ENCODE measurements at regions not wholly inside any gene's neighbourhood (a gene's known extent, or its start where the extent isn't known, plus 50 kb on each side); places are given as distances from the start of the nearest gene placed in this dataset.

DNA sequence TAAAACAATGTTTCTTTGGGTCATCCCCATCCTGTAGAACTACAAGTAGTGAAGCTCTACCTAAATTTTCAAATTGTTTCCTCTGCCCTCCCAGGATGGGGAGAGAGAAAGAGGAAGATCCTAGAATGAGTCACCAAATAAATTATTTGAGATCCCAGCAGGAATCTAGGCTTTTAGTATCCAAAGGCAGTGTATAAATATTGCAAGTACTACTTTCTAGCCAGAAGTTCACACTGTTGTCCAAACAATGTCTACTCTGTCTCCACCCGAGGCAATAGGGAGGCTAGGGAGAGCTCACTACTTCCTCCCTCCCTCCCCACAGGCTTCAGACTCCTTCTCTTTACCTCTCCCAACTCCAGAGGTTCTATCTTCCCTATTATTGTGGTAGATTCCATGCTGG lies 362.8 kb downstream of the MRPS30 start:
- TF ChIP-seq, protein P1, sequence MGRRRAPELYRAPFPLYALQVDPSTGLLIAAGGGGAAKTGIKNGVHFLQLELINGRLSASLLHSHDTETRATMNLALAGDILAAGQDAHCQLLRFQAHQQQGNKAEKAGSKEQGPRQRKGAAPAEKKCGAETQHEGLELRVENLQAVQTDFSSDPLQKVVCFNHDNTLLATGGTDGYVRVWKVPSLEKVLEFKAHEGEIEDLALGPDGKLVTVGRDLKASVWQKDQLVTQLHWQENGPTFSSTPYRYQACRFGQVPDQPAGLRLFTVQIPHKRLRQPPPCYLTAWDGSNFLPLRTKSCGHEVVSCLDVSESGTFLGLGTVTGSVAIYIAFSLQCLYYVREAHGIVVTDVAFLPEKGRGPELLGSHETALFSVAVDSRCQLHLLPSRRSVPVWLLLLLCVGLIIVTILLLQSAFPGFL (CRISPR knock-in tag; IDR thresholded peaks at IDR 0.05; ENCODE audit: borderline replicate concordance): no peak
- TF ChIP-seq EMX1 (CRISPR knock-in tag; IDR thresholded peaks at IDR 0.05) (no peak), CTCF (IDR thresholded peaks at IDR 0.05) (no peak), FOXK1 (CRISPR knock-in tag; IDR thresholded peaks at IDR 0.05) (no peak), MYBL2 (CRISPR knock-in tag; IDR thresholded peaks at IDR 0.05) (no peak), TCF7 (CRISPR knock-in tag; IDR thresholded peaks at IDR 0.05; ENCODE audit: low read depth) (no peak), ATF3 (CRISPR knock-in tag; conservative IDR thresholded peaks at IDR 0.05) (no peak), USF1 (CRISPR knock-in tag; IDR thresholded peaks at IDR 0.05) (no peak), JUN (CRISPR knock-in tag; IDR thresholded peaks at IDR 0.05) (no peak), FOXP1 (CRISPR knock-in tag; IDR thresholded peaks at IDR 0.05; ENCODE audit: borderline replicate concordance) (no peak)

Measured in WTC11 (cell line).